Transverse colon (tissue), 4 donors: ENCODE measurements at regions not wholly inside any gene's neighbourhood (a gene's known extent, or its start where the extent isn't known, plus 50 kb on each side); places are given as distances from the start of the nearest gene placed in this dataset.

Source experiments
- CTCF ChIP-seq, 5 experiments: fragments of 200-600 bp in 3 of 5; fragments of 450-650 bp in 2 of 5; sonication (generic) in 3 of 5; IDR thresholded peaks; 1 replicate in 2 of 5; 2 replicates in 3 of 5; pipeline ENCODE4 v1.5.1; 2016 to 2017; ENCODE audit warnings: antibody characterized with exemption in 5 of 5, inconsistent platforms in 3 of 5, mild to moderate bottlenecking in 2 of 5, moderate library complexity in 1 of 5
- POLR2AphosphoS5 ChIP-seq, 3 donors: sonication (generic); formaldehyde crosslinking; IDR thresholded peaks; one replicate each; pipeline ENCODE4 v1.6.1; 2016; ENCODE audit warnings: antibody characterized with exemption in 3 of 3

DNA sequence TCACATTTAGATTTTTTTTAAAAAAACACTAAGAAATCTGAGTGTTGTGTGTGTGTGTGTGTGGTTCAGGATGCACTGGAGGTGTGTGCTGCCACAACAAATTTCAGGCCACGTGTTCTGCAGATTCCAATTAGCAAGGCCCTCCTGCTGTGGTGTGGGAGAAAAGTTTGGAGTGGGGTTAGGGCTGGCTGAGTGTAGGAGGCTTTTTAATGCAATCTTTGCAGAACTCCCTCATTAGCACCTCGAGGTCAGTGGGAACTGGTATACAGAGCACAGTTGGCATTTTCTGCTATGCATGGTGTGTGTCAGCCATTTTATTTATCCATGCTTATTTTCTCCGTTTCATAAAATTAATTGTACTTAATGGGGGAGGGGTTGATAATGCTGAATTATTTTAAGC lies 187.6 kb downstream of the SOX4 start:
- TF ChIP-seq POLR2AphosphoS5 (IDR thresholded peaks at IDR 0.05) (no peak), CTCF (IDR thresholded peaks at IDR 0.05) (no peak)
